ENCODE measurements at regions not wholly inside any gene's neighbourhood (a gene's known extent, or its start where the extent isn't known, plus 50 kb on each side); places are given as distances from the start of the nearest gene placed in this dataset.

GRCh38 chr2:221704442-221704841 lies 132.3 kb upstream of the EPHA4 start:
- TF ChIP-seq ZNF274 (IDR thresholded peaks at IDR 0.05; ENCODE audit: low read depth, low read length) (no peak), YY1 (IDR thresholded peaks at IDR 0.05; ENCODE audit: insufficient read depth, insufficient read length) (no peak)
